A549 (cell line): ENCODE measurements at regions not wholly inside any gene's neighbourhood (a gene's known extent, or its start where the extent isn't known, plus 50 kb on each side); places are given as distances from the start of the nearest gene placed in this dataset.

Experiments
- CEBPB ChIP-seq, 2 experiments: fragments of >200 bp in 1 of 2; sonication (Bioruptor Twin) in 1 of 2; formaldehyde crosslinking in 1 of 2; IDR thresholded peaks; 2 replicates each; pipeline ENCODE4 v1.6.1; 2012 to 2016
- MAFK ChIP-seq: fragments of 450-650 bp; IDR thresholded peaks from 2 replicates; pipeline ENCODE4 v1.6.1; 2014; ENCODE audit not compliant: partially characterized antibody
- PHF8 ChIP-seq: fragments of 200-600 bp; sonication (generic); IDR thresholded peaks from 2 replicates; pipeline ENCODE4 v1.6.1; 2016; ENCODE audit warnings: low read depth, mild to moderate bottlenecking, antibody characterized with exemption, moderate library complexity, borderline replicate concordance
- POLR2A ChIP-seq: IDR thresholded peaks from 2 replicates; pipeline ENCODE4 v1.6.1; 2012; ENCODE audit warnings: mild to moderate bottlenecking, low read length
- RAD21 ChIP-seq, 2 experiments: fragments of >200 bp in 1 of 2; sonication (Bioruptor Twin) in 1 of 2; formaldehyde crosslinking in 1 of 2; IDR thresholded peaks in 1 of 2; conservative IDR thresholded peaks in 1 of 2; 2 replicates in 1 of 2; 3 replicates in 1 of 2; pipeline ENCODE4 v1.6.1; 2012 to 2018; ENCODE audit warnings: inconsistent platforms in 1 of 2
- REST ChIP-seq: fragments of 200-600 bp; sonication (generic); IDR thresholded peaks from 2 replicates; pipeline ENCODE4 v1.6.1; 2016; ENCODE audit warnings: antibody characterized with exemption, mild to moderate bottlenecking, moderate library complexity
- ZFP36 ChIP-seq: fragments of 450-650 bp; IDR thresholded peaks from 2 replicates; pipeline ENCODE4 v1.6.1; 2014; ENCODE audit warnings: borderline replicate concordance; ENCODE audit not compliant: partially characterized antibody
- TF ChIP-seq, protein P1 (sequence below): fragments of >200 bp; sonication (Bioruptor Twin); formaldehyde crosslinking; IDR thresholded peaks from 3 replicates; pipeline ENCODE4 v1.5.1; 2016
- TF ChIP-seq, protein P2 (sequence below): fragments of 250-450 bp; sonication (Bioruptor Pico); IDR thresholded peaks from 2 replicates; pipeline ENCODE4 v1.5.0; 2021; ENCODE audit warnings: mild to moderate bottlenecking, moderate library complexity, borderline replicate concordance
- TF ChIP-seq, protein P3 (sequence below): IDR thresholded peaks from 2 replicates; pipeline ENCODE4 v1.6.1; 2012

- TF ChIP-seq, protein P1, sequence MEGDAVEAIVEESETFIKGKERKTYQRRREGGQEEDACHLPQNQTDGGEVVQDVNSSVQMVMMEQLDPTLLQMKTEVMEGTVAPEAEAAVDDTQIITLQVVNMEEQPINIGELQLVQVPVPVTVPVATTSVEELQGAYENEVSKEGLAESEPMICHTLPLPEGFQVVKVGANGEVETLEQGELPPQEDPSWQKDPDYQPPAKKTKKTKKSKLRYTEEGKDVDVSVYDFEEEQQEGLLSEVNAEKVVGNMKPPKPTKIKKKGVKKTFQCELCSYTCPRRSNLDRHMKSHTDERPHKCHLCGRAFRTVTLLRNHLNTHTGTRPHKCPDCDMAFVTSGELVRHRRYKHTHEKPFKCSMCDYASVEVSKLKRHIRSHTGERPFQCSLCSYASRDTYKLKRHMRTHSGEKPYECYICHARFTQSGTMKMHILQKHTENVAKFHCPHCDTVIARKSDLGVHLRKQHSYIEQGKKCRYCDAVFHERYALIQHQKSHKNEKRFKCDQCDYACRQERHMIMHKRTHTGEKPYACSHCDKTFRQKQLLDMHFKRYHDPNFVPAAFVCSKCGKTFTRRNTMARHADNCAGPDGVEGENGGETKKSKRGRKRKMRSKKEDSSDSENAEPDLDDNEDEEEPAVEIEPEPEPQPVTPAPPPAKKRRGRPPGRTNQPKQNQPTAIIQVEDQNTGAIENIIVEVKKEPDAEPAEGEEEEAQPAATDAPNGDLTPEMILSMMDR, result no peak
- no peak for TF ChIP-seq CEBPB (IDR thresholded peaks at IDR 0.05)
- no peak for TF ChIP-seq POLR2A
- no peak for TF ChIP-seq ZFP36
- TF ChIP-seq, protein P2, sequence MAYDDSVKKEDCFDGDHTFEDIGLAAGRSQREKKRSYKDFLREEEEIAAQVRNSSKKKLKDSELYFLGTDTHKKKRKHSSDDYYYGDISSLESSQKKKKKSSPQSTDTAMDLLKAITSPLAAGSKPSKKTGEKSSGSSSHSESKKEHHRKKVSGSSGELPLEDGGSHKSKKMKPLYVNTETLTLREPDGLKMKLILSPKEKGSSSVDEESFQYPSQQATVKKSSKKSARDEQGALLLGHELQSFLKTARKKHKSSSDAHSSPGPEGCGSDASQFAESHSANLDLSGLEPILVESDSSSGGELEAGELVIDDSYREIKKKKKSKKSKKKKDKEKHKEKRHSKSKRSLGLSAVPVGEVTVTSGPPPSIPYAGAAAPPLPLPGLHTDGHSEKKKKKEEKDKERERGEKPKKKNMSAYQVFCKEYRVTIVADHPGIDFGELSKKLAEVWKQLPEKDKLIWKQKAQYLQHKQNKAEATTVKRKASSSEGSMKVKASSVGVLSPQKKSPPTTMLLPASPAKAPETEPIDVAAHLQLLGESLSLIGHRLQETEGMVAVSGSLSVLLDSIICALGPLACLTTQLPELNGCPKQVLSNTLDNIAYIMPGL (CRISPR knock-in tag), result no peak
- TF ChIP-seq REST, result no peak
- TF ChIP-seq PHF8, result no peak
- no peak for TF ChIP-seq RAD21 (conservative IDR thresholded peaks at IDR 0.05 in 1 of 2, IDR thresholded peaks at IDR 0.05 in 1 of 2)
- TF ChIP-seq MAFK, result no peak
- TF ChIP-seq, protein P3, sequence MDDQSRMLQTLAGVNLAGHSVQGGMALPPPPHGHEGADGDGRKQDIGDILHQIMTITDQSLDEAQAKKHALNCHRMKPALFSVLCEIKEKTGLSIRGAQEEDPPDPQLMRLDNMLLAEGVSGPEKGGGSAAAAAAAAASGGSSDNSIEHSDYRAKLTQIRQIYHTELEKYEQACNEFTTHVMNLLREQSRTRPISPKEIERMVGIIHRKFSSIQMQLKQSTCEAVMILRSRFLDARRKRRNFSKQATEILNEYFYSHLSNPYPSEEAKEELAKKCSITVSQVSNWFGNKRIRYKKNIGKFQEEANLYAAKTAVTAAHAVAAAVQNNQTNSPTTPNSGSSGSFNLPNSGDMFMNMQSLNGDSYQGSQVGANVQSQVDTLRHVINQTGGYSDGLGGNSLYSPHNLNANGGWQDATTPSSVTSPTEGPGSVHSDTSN, result no peak
Observed at GRCh38 chr1:117747605-117748004, 141.8 kb downstream of the TENT5C start.
